Fibroblast of lung (primary cell): ENCODE measurements at regions not wholly inside any gene's neighbourhood (a gene's known extent, or its start where the extent isn't known, plus 50 kb on each side); places are given as distances from the start of the nearest gene placed in this dataset.

Experiments used
- DNase-seq, 2 donors: peaks; one replicate each; pipeline versions ENCODE4 v3.0.0 to v3.0.0-alpha.2; 2010; ENCODE audit warnings: low read depth in 2 of 2
- H2AFZ ChIP-seq: 2 replicates; pipeline ENCODE4 v1.5.1; 2012; ENCODE audit warnings: low read length, control low read depth, inconsistent platforms
- H3K27ac ChIP-seq: 2 replicates; pipeline ENCODE4 v1.5.1; 2011; ENCODE audit warnings: low read length, control low read depth; ENCODE audit not compliant: insufficient read depth
- H3K27me3 ChIP-seq: 2 replicates; pipeline ENCODE4 v1.5.1; 2011; ENCODE audit warnings: mild to moderate bottlenecking, low read length; ENCODE audit not compliant: control insufficient read depth, insufficient read depth
- H3K36me3 ChIP-seq: 2 replicates; pipeline ENCODE4 v1.5.1; 2011; ENCODE audit warnings: low read length; ENCODE audit not compliant: control insufficient read depth, insufficient read depth
- H3K4me1 ChIP-seq: 2 replicates; pipeline ENCODE4 v1.5.1; 2011; ENCODE audit warnings: low read length; ENCODE audit not compliant: control insufficient read depth, insufficient read depth; ENCODE audit errors: extremely low read depth
- H3K4me2 ChIP-seq: 2 replicates; pipeline ENCODE4 v1.5.1; 2011; ENCODE audit warnings: low read length, control low read depth; ENCODE audit not compliant: insufficient read depth; ENCODE audit errors: extremely low read depth
- H3K4me3 ChIP-seq, 4 experiments: fragments of 200-600 bp in 1 of 4; sonication (generic) in 1 of 4; replicated peaks in 1 of 4; 2 replicates each; pipeline ENCODE4 v1.5.1; 2011 to 2016; ENCODE audit warnings: low read length in 4 of 4, low read depth in 3 of 4, mild to moderate bottlenecking in 3 of 4, control low read depth in 2 of 4, inconsistent platforms in 1 of 4, mixed read lengths in 1 of 4; ENCODE audit not compliant: insufficient read depth in 1 of 4; ENCODE audit errors: control extremely low read depth in 1 of 4
- H3K79me2 ChIP-seq: 2 replicates; pipeline ENCODE4 v1.5.1; 2012; ENCODE audit warnings: mild to moderate bottlenecking, low read length, inconsistent platforms; ENCODE audit not compliant: control insufficient read depth, insufficient read depth
- H3K9ac ChIP-seq: 2 replicates; pipeline ENCODE4 v1.5.1; 2011; ENCODE audit warnings: mild to moderate bottlenecking, low read length, control low read depth; ENCODE audit not compliant: insufficient read depth
- H3K9me3 ChIP-seq: 2 replicates; pipeline ENCODE4 v1.5.1; 2012; ENCODE audit warnings: low read depth, low read length; ENCODE audit not compliant: control insufficient read depth, insufficient read depth
- H4K20me1 ChIP-seq: 2 replicates; pipeline ENCODE4 v1.5.1; 2011; ENCODE audit warnings: low read length; ENCODE audit not compliant: control insufficient read depth, insufficient read depth; ENCODE audit errors: extremely low read depth
- EZH2 ChIP-seq: IDR thresholded peaks from 2 replicates; pipeline ENCODE4 v1.5.1; 2012; ENCODE audit warnings: low read length, control low read depth, mild to moderate bottlenecking; ENCODE audit errors: missing control alignments
- TF ChIP-seq, protein P1 (sequence below), 2 donors: IDR thresholded peaks in 1 of 2; conservative IDR thresholded peaks in 1 of 2; 1 replicate in 1 of 2; 2 replicates in 1 of 2; pipeline ENCODE4 v1.5.1; 2011 to 2012; ENCODE audit warnings: low read length in 2 of 2, control low read depth in 1 of 2, inconsistent platforms in 1 of 2, low read depth in 1 of 2, mild to moderate bottlenecking in 1 of 2

DNA sequence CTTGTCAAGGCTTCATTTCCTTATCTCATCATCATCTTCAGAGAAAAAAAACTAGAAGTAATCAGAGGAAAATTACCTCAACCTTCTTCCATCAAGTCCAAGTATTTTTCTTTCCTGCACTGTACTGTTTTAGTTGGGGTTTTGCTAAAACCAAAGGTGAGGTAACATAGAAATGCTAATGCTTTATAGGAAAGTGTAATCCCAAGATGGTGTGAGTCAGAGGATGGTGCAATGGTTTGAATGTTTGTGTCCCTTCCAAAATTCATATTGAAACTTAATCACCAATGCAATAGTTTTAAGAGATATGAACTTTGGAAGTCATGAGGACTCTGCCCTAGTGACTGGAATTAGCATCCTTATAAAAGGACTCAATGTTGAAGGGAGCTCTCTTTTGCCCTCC, 79.5 kb downstream of the KBTBD8 start:
- Histone ChIP-seq H3K79me2 (no peaks in the 10 kb centered on the region), H4K20me1 (no peaks in the 10 kb centered on the region), H3K36me3 (no peaks in the 10 kb centered on the region), H3K27me3 (no peaks in the 10 kb centered on the region), H3K9me3 (no peaks in the 10 kb centered on the region), H3K9ac (no peak overlapping the region), H3K4me3 (no peak overlapping the region), H3K4me2 (no peak overlapping the region), H3K27ac (no peak overlapping the region), H2AFZ (no peak overlapping the region), H3K4me1 (peaks cover 3% of the 10 kb centered on the region)
- DNase-seq, result peak; percentile 35 to 53
- TF ChIP-seq, protein P1, sequence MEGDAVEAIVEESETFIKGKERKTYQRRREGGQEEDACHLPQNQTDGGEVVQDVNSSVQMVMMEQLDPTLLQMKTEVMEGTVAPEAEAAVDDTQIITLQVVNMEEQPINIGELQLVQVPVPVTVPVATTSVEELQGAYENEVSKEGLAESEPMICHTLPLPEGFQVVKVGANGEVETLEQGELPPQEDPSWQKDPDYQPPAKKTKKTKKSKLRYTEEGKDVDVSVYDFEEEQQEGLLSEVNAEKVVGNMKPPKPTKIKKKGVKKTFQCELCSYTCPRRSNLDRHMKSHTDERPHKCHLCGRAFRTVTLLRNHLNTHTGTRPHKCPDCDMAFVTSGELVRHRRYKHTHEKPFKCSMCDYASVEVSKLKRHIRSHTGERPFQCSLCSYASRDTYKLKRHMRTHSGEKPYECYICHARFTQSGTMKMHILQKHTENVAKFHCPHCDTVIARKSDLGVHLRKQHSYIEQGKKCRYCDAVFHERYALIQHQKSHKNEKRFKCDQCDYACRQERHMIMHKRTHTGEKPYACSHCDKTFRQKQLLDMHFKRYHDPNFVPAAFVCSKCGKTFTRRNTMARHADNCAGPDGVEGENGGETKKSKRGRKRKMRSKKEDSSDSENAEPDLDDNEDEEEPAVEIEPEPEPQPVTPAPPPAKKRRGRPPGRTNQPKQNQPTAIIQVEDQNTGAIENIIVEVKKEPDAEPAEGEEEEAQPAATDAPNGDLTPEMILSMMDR (conservative IDR thresholded peaks at IDR 0.05 in 1 of 2, IDR thresholded peaks at IDR 0.05 in 1 of 2; ENCODE audit: low read depth in 1 of 2, low read length in 2 of 2), result no peak
- no peak for TF ChIP-seq EZH2

DNA sequence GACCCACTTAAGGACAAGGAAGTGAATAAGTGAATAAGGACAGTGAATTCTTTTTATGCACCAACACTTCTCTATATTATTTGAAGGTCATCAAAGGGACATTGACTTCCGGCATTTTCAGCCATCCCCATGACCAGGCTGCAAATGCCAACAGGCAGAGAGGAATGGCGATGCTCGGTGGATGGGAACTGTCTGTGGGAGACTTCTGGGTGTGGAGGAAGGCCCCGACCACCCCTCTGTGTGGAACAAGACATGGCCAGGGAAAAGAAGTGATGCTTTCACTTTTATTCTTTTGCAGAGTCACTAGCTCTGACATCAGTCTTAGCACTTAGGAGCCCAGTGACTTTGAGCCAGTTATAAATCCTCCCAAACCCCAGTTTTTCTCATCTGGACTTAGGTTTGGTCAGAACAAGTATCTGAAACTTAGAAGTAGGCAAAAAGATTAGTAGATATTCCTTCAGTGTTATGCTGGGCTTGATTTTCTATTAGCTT, 84.5 kb downstream of the KBTBD8 start:
- Histone ChIP-seq H3K4me3 (no peak overlapping the region), H3K9me3 (no peaks in the 10 kb centered on the region), H2AFZ (peak overlapping the region; percentile 17), H3K27me3 (no peaks in the 10 kb centered on the region), H3K36me3 (no peaks in the 10 kb centered on the region), H4K20me1 (no peaks in the 10 kb centered on the region), H3K4me2 (no peak overlapping the region), H3K27ac (no peak overlapping the region), H3K9ac (no peak overlapping the region), H3K79me2 (no peaks in the 10 kb centered on the region), H3K4me1 (no peaks in the 10 kb centered on the region)
- no peak for DNase-seq
- TF ChIP-seq, protein P1 (conservative IDR thresholded peaks at IDR 0.05 in 1 of 2, IDR thresholded peaks at IDR 0.05 in 1 of 2; ENCODE audit: low read depth in 1 of 2, low read length in 2 of 2), result no peak
- TF ChIP-seq EZH2, result no peak

DNA sequence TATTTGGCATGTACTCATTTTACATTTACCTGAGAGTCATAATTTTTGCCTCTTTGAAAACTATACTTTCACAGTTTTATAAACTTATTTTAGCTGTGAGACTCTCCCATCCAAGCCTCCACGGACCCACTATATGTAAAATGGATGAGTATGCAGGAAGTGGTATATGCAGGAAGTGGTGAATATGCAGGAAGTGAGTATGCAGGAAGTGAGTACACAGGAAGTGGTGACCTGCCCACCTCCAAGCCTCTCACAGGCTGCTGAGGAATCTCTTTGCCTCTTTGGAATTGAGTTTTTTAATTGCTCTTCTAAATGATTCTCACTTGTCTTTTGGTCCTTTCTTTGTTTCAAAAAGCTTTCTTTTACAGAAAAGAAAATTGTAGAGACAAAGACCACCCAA, 85.2 kb downstream of the KBTBD8 start:
- peak; percentile 12 to 20 for DNase-seq
- Histone ChIP-seq H3K36me3 (no peaks in the 10 kb centered on the region), H4K20me1 (no peaks in the 10 kb centered on the region), H3K4me3 (no peak overlapping the region), H3K9me3 (no peaks in the 10 kb centered on the region), H3K79me2 (no peaks in the 10 kb centered on the region), H3K4me2 (no peak overlapping the region), H2AFZ (peak overlapping the region; percentile 87), H3K4me1 (no peaks in the 10 kb centered on the region), H3K9ac (no peak overlapping the region), H3K27me3 (no peaks in the 10 kb centered on the region), H3K27ac (peak overlapping the region; percentile 17)
- no peak for TF ChIP-seq EZH2
- TF ChIP-seq, protein P1 (conservative IDR thresholded peaks at IDR 0.05 in 1 of 2, IDR thresholded peaks at IDR 0.05 in 1 of 2; ENCODE audit: low read depth in 1 of 2, low read length in 2 of 2), result no peak
